Stimulated activated naive CD8-positive, alpha-beta T cell treated with anti-CD3 and anti-CD28 coated beads, Interleukin-15, Interleukin-2, amounts not matched to agents 100 ng/mL and 50 ng/mL, for 24 hours (primary cell): ENCODE measurements at regions not wholly inside any gene's neighbourhood (a gene's known extent, or its start where the extent isn't known, plus 50 kb on each side); places are given as distances from the start of the nearest gene placed in this dataset.

Experiments
- H3K27ac Mint-ChIP-seq: one replicate; pipeline ENCODE4 v1.8.0; 2021; ENCODE audit warnings: mild to moderate bottlenecking, mixed read lengths
- H3K27me3 Mint-ChIP-seq: one replicate; pipeline ENCODE4 v1.8.0; 2021; ENCODE audit warnings: mixed read lengths
- H3K36me3 Mint-ChIP-seq: one replicate; pipeline ENCODE4 v1.8.0; 2021; ENCODE audit warnings: low read depth, mixed read lengths
- H3K4me1 Mint-ChIP-seq: one replicate; pipeline ENCODE4 v1.8.0; 2021; ENCODE audit warnings: low read depth, mixed read lengths
- H3K4me3 Mint-ChIP-seq: one replicate; pipeline ENCODE4 v1.8.0; 2021; ENCODE audit warnings: mild to moderate bottlenecking, mixed read lengths
- H3K9me3 Mint-ChIP-seq: one replicate; pipeline ENCODE4 v1.8.0; 2021; ENCODE audit warnings: mixed read lengths

GRCh38 chr20:11041396-11041795 is 367.6 kb upstream of the JAG1 start:
- H3K9me3 Mint-ChIP-seq = peaks cover 13% of the 10 kb centered on the region
- no peak overlapping the region for H3K4me3 Mint-ChIP-seq
- no peaks in the 10 kb centered on the region for H3K4me1 Mint-ChIP-seq
- no peak overlapping the region for H3K27ac Mint-ChIP-seq
- no peaks in the 10 kb centered on the region for H3K27me3 Mint-ChIP-seq
- no peaks in the 10 kb centered on the region for H3K36me3 Mint-ChIP-seq

- H3K27me3 Mint-ChIP-seq = no peaks in the 10 kb centered on the region
- no peaks in the 10 kb centered on the region for H3K4me1 Mint-ChIP-seq
- H3K27ac Mint-ChIP-seq = no peak overlapping the region
These were observed 369.2 kb upstream of the JAG1 start for GRCh38 chr20:11043001-11043400.

GRCh38 chr20:11044561-11044960 is 370.8 kb upstream of the JAG1 start:
- Mint-ChIP-seq H3K36me3 (no peaks in the 10 kb centered on the region), H3K27me3 (no peaks in the 10 kb centered on the region), H3K4me1 (no peaks in the 10 kb centered on the region), H3K9me3 (peaks cover 13% of the 10 kb centered on the region), H3K27ac (no peak overlapping the region), H3K4me3 (no peak overlapping the region)

More at GRCh38 chr20:11043001-11043400, 369.2 kb upstream of the JAG1 start:
- H3K36me3 Mint-ChIP-seq = no peaks in the 10 kb centered on the region
- H3K9me3 Mint-ChIP-seq = peaks cover 13% of the 10 kb centered on the region
- H3K4me3 Mint-ChIP-seq = no peak overlapping the region

GRCh38 chr20:11045412-11046175 is 371.8 kb upstream of the JAG1 start:
- peaks cover 13% of the 10 kb centered on the region for H3K9me3 Mint-ChIP-seq
- H3K27me3 Mint-ChIP-seq = no peaks in the 10 kb centered on the region
- no peak overlapping the region for H3K4me3 Mint-ChIP-seq
- no peaks in the 10 kb centered on the region for H3K4me1 Mint-ChIP-seq
- H3K27ac Mint-ChIP-seq = no peak overlapping the region
- H3K36me3 Mint-ChIP-seq = no peaks in the 10 kb centered on the region

GRCh38 chr20:11047559-11047958 is 373.8 kb upstream of the JAG1 start:
- no peak overlapping the region for H3K4me3 Mint-ChIP-seq

GRCh38 chr20:11048739-11049138 is 374.9 kb upstream of the JAG1 start:
- Mint-ChIP-seq H3K4me3 (no peak overlapping the region), H3K27me3 (no peaks in the 10 kb centered on the region), H3K27ac (no peak overlapping the region), H3K9me3 (peaks cover 16% of the 10 kb centered on the region), H3K4me1 (no peaks in the 10 kb centered on the region), H3K36me3 (no peaks in the 10 kb centered on the region)

More at GRCh38 chr20:11047559-11047958, 373.8 kb upstream of the JAG1 start:
- peaks cover 13% of the 10 kb centered on the region for H3K9me3 Mint-ChIP-seq
- H3K27ac Mint-ChIP-seq = no peak overlapping the region
- no peaks in the 10 kb centered on the region for H3K27me3 Mint-ChIP-seq
- H3K4me1 Mint-ChIP-seq = no peaks in the 10 kb centered on the region
- H3K36me3 Mint-ChIP-seq = no peaks in the 10 kb centered on the region

- no peaks in the 10 kb centered on the region for H3K36me3 Mint-ChIP-seq
- H3K27me3 Mint-ChIP-seq = no peaks in the 10 kb centered on the region
- H3K4me3 Mint-ChIP-seq = no peak overlapping the region
- H3K9me3 Mint-ChIP-seq = peaks cover 7% of the 10 kb centered on the region
- no peak overlapping the region for H3K27ac Mint-ChIP-seq
- H3K4me1 Mint-ChIP-seq = no peaks in the 10 kb centered on the region
These were observed 376.6 kb upstream of the JAG1 start for GRCh38 chr20:11050350-11050749.

- H3K9me3 Mint-ChIP-seq = peaks cover 4% of the 10 kb centered on the region
- H3K4me3 Mint-ChIP-seq = no peak overlapping the region
- no peaks in the 10 kb centered on the region for H3K4me1 Mint-ChIP-seq
- no peaks in the 10 kb centered on the region for H3K36me3 Mint-ChIP-seq
- no peaks in the 10 kb centered on the region for H3K27me3 Mint-ChIP-seq
- no peak overlapping the region for H3K27ac Mint-ChIP-seq
These were observed 377.3 kb upstream of the JAG1 start for GRCh38 chr20:11051136-11051535.

- H3K4me3 Mint-ChIP-seq = no peak overlapping the region
- peaks cover 4% of the 10 kb centered on the region for H3K9me3 Mint-ChIP-seq
- H3K4me1 Mint-ChIP-seq = no peaks in the 10 kb centered on the region
- H3K27ac Mint-ChIP-seq = no peak overlapping the region
- no peaks in the 10 kb centered on the region for H3K36me3 Mint-ChIP-seq
- no peaks in the 10 kb centered on the region for H3K27me3 Mint-ChIP-seq
These were observed 379.5 kb upstream of the JAG1 start for GRCh38 chr20:11053310-11053709.

- Mint-ChIP-seq H3K4me1 (no peaks in the 10 kb centered on the region), H3K9me3 (peaks cover 10% of the 10 kb centered on the region), H3K36me3 (no peaks in the 10 kb centered on the region), H3K27me3 (no peaks in the 10 kb centered on the region), H3K4me3 (no peak overlapping the region), H3K27ac (no peak overlapping the region)
These were observed 380.6 kb upstream of the JAG1 start for GRCh38 chr20:11054266-11054993.

- Mint-ChIP-seq H3K9me3 (peaks cover 10% of the 10 kb centered on the region), H3K27ac (no peak overlapping the region), H3K4me1 (no peaks in the 10 kb centered on the region), H3K27me3 (no peaks in the 10 kb centered on the region), H3K36me3 (no peaks in the 10 kb centered on the region), H3K4me3 (no peak overlapping the region)
These were observed 382.6 kb upstream of the JAG1 start for GRCh38 chr20:11056414-11056813.

GRCh38 chr20:11057624-11058023 is 383.8 kb upstream of the JAG1 start:
- H3K4me3 Mint-ChIP-seq = no peak overlapping the region
- H3K9me3 Mint-ChIP-seq = peaks cover 10% of the 10 kb centered on the region
- no peaks in the 10 kb centered on the region for H3K27me3 Mint-ChIP-seq
- H3K27ac Mint-ChIP-seq = no peak overlapping the region
- no peaks in the 10 kb centered on the region for H3K4me1 Mint-ChIP-seq
- no peaks in the 10 kb centered on the region for H3K36me3 Mint-ChIP-seq

- Mint-ChIP-seq H3K36me3 (no peaks in the 10 kb centered on the region), H3K9me3 (peaks cover 6% of the 10 kb centered on the region), H3K4me3 (no peak overlapping the region), H3K4me1 (no peaks in the 10 kb centered on the region), H3K27me3 (no peaks in the 10 kb centered on the region), H3K27ac (no peak overlapping the region)
These were observed 385.9 kb upstream of the JAG1 start for GRCh38 chr20:11059659-11060058.

- Mint-ChIP-seq H3K36me3 (no peaks in the 10 kb centered on the region), H3K27me3 (no peaks in the 10 kb centered on the region), H3K4me3 (no peak overlapping the region), H3K9me3 (peaks cover 6% of the 10 kb centered on the region), H3K27ac (no peak overlapping the region), H3K4me1 (no peaks in the 10 kb centered on the region)
These were observed 386.8 kb upstream of the JAG1 start for GRCh38 chr20:11060423-11061185.

GRCh38 chr20:11063444-11063843 is 389.6 kb upstream of the JAG1 start:
- peaks cover 6% of the 10 kb centered on the region for H3K9me3 Mint-ChIP-seq
- no peak overlapping the region for H3K4me3 Mint-ChIP-seq
- H3K4me1 Mint-ChIP-seq = no peaks in the 10 kb centered on the region
- no peaks in the 10 kb centered on the region for H3K36me3 Mint-ChIP-seq
- H3K27me3 Mint-ChIP-seq = no peaks in the 10 kb centered on the region
- no peak overlapping the region for H3K27ac Mint-ChIP-seq
